CD4-positive, CD25-positive, alpha-beta regulatory T cell (primary cell): ENCODE measurements at regions not wholly inside any gene's neighbourhood (a gene's known extent, or its start where the extent isn't known, plus 50 kb on each side); places are given as distances from the start of the nearest gene placed in this dataset.

Source experiments
- ATAC-seq, 2 donors: fragments of 150-1000 bp; cut with Tn5 transposase; one replicate each; pipeline ENCODE4 v1.10.0; 2021; ENCODE audit warnings: low read depth in 2 of 2, moderate number of reproducible peaks in 2 of 2, moderate library complexity in 1 of 2
- DNase-seq, 3 donors: peaks; one replicate each; pipeline versions ENCODE4 v3.0.0 to v3.0.0-alpha.2; 2012 to 2022; ENCODE audit warnings: mixed read lengths in 1 of 3
- H3K27ac ChIP-seq: one replicate; pipeline ENCODE4 v1.7.0; 2013; ENCODE audit warnings: mild to moderate bottlenecking, low read length; ENCODE audit not compliant: insufficient read depth, poor library complexity, severe bottlenecking
- H3K27me3 ChIP-seq: one replicate; pipeline ENCODE4 v1.7.0; 2013; ENCODE audit warnings: low read length; ENCODE audit not compliant: control insufficient read depth, insufficient read depth
- H3K36me3 ChIP-seq: one replicate; pipeline ENCODE4 v1.7.0; 2013; ENCODE audit warnings: mild to moderate bottlenecking, low read length, moderate library complexity; ENCODE audit not compliant: control insufficient read depth, insufficient read depth
- H3K4me1 ChIP-seq: 2 replicates; pipeline ENCODE4 v1.7.0; 2013; ENCODE audit warnings: mild to moderate bottlenecking, low read length; ENCODE audit not compliant: insufficient read depth, control insufficient read depth, poor library complexity, severe bottlenecking
- H3K4me3 ChIP-seq: one replicate; pipeline ENCODE4 v1.7.0; 2013; ENCODE audit warnings: low read depth, mild to moderate bottlenecking, low read length, moderate library complexity
- H3K9me3 ChIP-seq, 2 experiments: 1 replicate in 1 of 2; 2 replicates in 1 of 2; pipeline ENCODE4 v1.7.0; 2013; ENCODE audit warnings: low read length in 2 of 2, mild to moderate bottlenecking in 1 of 2, moderate library complexity in 1 of 2; ENCODE audit not compliant: control insufficient read depth in 2 of 2
- H3K27ac Mint-ChIP-seq, 3 donors: one replicate each; pipeline ENCODE4 v1.8.0; 2020 to 2022; ENCODE audit warnings: mild to moderate bottlenecking in 3 of 3, mixed read lengths in 3 of 3, moderate library complexity in 2 of 3
- H3K27me3 Mint-ChIP-seq: one replicate; pipeline ENCODE4 v1.8.0; 2022; ENCODE audit warnings: mild to moderate bottlenecking, mixed read lengths
- H3K36me3 Mint-ChIP-seq: one replicate; pipeline ENCODE4 v1.8.0; 2020; ENCODE audit warnings: mixed read lengths
- H3K4me1 Mint-ChIP-seq, 4 donors: one replicate each; pipeline ENCODE4 v1.8.0; 2020 to 2022; ENCODE audit warnings: mixed read lengths in 4 of 4, mild to moderate bottlenecking in 1 of 4
- H3K4me3 Mint-ChIP-seq, 4 donors: one replicate each; pipeline ENCODE4 v1.8.0; 2020 to 2022; ENCODE audit warnings: mild to moderate bottlenecking in 4 of 4, mixed read lengths in 4 of 4, moderate library complexity in 3 of 4
- H3K9me3 Mint-ChIP-seq, 7 donors: one replicate each; pipeline ENCODE4 v1.8.0; 2020 to 2022; ENCODE audit warnings: mixed read lengths in 7 of 7, mild to moderate bottlenecking in 3 of 7, moderate library complexity in 2 of 7

- Mint-ChIP-seq H3K4me1 (no peaks in the 10 kb centered on the region), H3K4me3 (no peak overlapping the region), H3K36me3 (no peaks in the 10 kb centered on the region), H3K9me3 (peaks cover 0 to 2% (median 0%) of the 10 kb centered on the region in 7 donors), H3K27ac (no peak overlapping the region), H3K27me3 (peaks cover 9% of the 10 kb centered on the region)
- Histone ChIP-seq H3K9me3 (no peaks in the 10 kb centered on the region), H3K27me3 (no peaks in the 10 kb centered on the region), H3K36me3 (no peaks in the 10 kb centered on the region), H3K4me3 (no peak overlapping the region), H3K27ac (no peak overlapping the region), H3K4me1 (no peaks in the 10 kb centered on the region)
- DNase-seq = no peak
- ATAC-seq = no peak
Measured at GRCh38 chr12:98179151-98179550, 336.2 kb upstream of the TMPO start.

GRCh38 chr12:98180603-98181002, 334.8 kb upstream of the TMPO start:
- Mint-ChIP-seq H3K4me3 (no peak overlapping the region), H3K27ac (no peak overlapping the region), H3K4me1 (no peaks in the 10 kb centered on the region), H3K27me3 (peaks cover 9% of the 10 kb centered on the region), H3K36me3 (no peaks in the 10 kb centered on the region), H3K9me3 (peaks cover 0 to 2% (median 0%) of the 10 kb centered on the region in 7 donors)
- no peaks in the 10 kb centered on the region for H3K27me3 ChIP-seq
- no peak overlapping the region for H3K4me3 ChIP-seq
- ATAC-seq = no peak
- no peak overlapping the region for H3K27ac ChIP-seq
- no peaks in the 10 kb centered on the region for H3K36me3 ChIP-seq
- no peaks in the 10 kb centered on the region for H3K4me1 ChIP-seq
- no peak for DNase-seq
- no peaks in the 10 kb centered on the region for H3K9me3 ChIP-seq

- H3K27ac Mint-ChIP-seq = no peak overlapping the region
- no peaks in the 10 kb centered on the region for H3K4me1 Mint-ChIP-seq
- no peak overlapping the region for H3K4me3 Mint-ChIP-seq
- no peak for DNase-seq
- Histone ChIP-seq H3K4me3 (no peak overlapping the region), H3K4me1 (no peaks in the 10 kb centered on the region), H3K36me3 (no peaks in the 10 kb centered on the region), H3K27me3 (no peaks in the 10 kb centered on the region), H3K27ac (no peak overlapping the region), H3K9me3 (no peaks in the 10 kb centered on the region)
- no peak for ATAC-seq
- no peaks in the 10 kb centered on the region for H3K36me3 Mint-ChIP-seq
- H3K27me3 Mint-ChIP-seq = peaks cover 9% of the 10 kb centered on the region
- H3K9me3 Mint-ChIP-seq = peaks cover 0 to 4% (median 0%) of the 10 kb centered on the region in 7 donors
Measured at GRCh38 chr12:98182821-98183220, 332.6 kb upstream of the TMPO start.

- Mint-ChIP-seq H3K4me1 (no peaks in the 10 kb centered on the region), H3K36me3 (no peaks in the 10 kb centered on the region), H3K9me3 (peaks cover 0 to 4% (median 0%) of the 10 kb centered on the region in 7 donors), H3K4me3 (no peak overlapping the region), H3K27ac (no peak overlapping the region), H3K27me3 (peaks cover 4% of the 10 kb centered on the region)
- no peak for DNase-seq
- Histone ChIP-seq H3K27ac (no peak overlapping the region), H3K27me3 (no peaks in the 10 kb centered on the region), H3K4me3 (no peak overlapping the region), H3K36me3 (no peaks in the 10 kb centered on the region), H3K4me1 (no peaks in the 10 kb centered on the region), H3K9me3 (no peaks in the 10 kb centered on the region)
- ATAC-seq = no peak
Measured at GRCh38 chr12:98185606-98186005, 329.8 kb upstream of the TMPO start.

- Mint-ChIP-seq H3K9me3 (peaks cover 0 to 2% (median 0%) of the 10 kb centered on the region in 7 donors), H3K27ac (no peak overlapping the region), H3K4me3 (no peak overlapping the region), H3K36me3 (no peaks in the 10 kb centered on the region), H3K4me1 (no peaks in the 10 kb centered on the region), H3K27me3 (no peaks in the 10 kb centered on the region)
- Histone ChIP-seq H3K9me3 (no peaks in the 10 kb centered on the region), H3K4me3 (no peak overlapping the region), H3K27me3 (no peaks in the 10 kb centered on the region), H3K36me3 (no peaks in the 10 kb centered on the region), H3K4me1 (no peaks in the 10 kb centered on the region), H3K27ac (no peak overlapping the region)
- peak in 1 of 3 donors; percentile 2 for DNase-seq
- no peak for ATAC-seq
Measured at GRCh38 chr12:98188650-98189077, 326.7 kb upstream of the TMPO start.

- peaks cover 0 to 5% (median 3%) of the 10 kb centered on the region in 7 donors for H3K9me3 Mint-ChIP-seq
- Histone ChIP-seq H3K36me3 (no peaks in the 10 kb centered on the region), H3K9me3 (no peaks in the 10 kb centered on the region), H3K4me3 (no peak overlapping the region), H3K27ac (no peak overlapping the region), H3K4me1 (no peaks in the 10 kb centered on the region), H3K27me3 (no peaks in the 10 kb centered on the region)
- ATAC-seq (no peak), DNase-seq (no peak)
- H3K4me1 Mint-ChIP-seq = no peaks in the 10 kb centered on the region
- H3K4me3 Mint-ChIP-seq = no peak overlapping the region
- no peak overlapping the region for H3K27ac Mint-ChIP-seq
- no peaks in the 10 kb centered on the region for H3K27me3 Mint-ChIP-seq
- H3K36me3 Mint-ChIP-seq = no peaks in the 10 kb centered on the region
Measured at GRCh38 chr12:98194591-98194990, 320.8 kb upstream of the TMPO start.

- H3K9me3 ChIP-seq = no peaks in the 10 kb centered on the region
- no peaks in the 10 kb centered on the region for H3K36me3 ChIP-seq
- Mint-ChIP-seq H3K36me3 (no peaks in the 10 kb centered on the region), H3K4me1 (no peaks in the 10 kb centered on the region), H3K27ac (no peak overlapping the region), H3K4me3 (peak overlapping the region in 1 of 4 donors; percentile 55), H3K27me3 (no peaks in the 10 kb centered on the region), H3K9me3 (peaks cover 0 to 8% (median 4%) of the 10 kb centered on the region in 7 donors)
- ATAC-seq (no peak), DNase-seq (no peak)
- H3K4me1 ChIP-seq = no peaks in the 10 kb centered on the region
- peaks cover 2% of the 10 kb centered on the region for H3K27me3 ChIP-seq
- no peak overlapping the region for H3K4me3 ChIP-seq
- H3K27ac ChIP-seq = no peak overlapping the region
Measured at GRCh38 chr12:98198261-98198982, 317.0 kb upstream of the TMPO start.

- peaks cover 0 to 22% (median 3%) of the 10 kb centered on the region in 7 donors for H3K9me3 Mint-ChIP-seq
- no peaks in the 10 kb centered on the region for H3K27me3 ChIP-seq
- H3K27ac ChIP-seq = no peak overlapping the region
- no peak overlapping the region for H3K4me3 ChIP-seq
- H3K36me3 Mint-ChIP-seq = no peaks in the 10 kb centered on the region
- ATAC-seq (no peak), DNase-seq (no peak)
- no peaks in the 10 kb centered on the region for H3K9me3 ChIP-seq
- H3K27ac Mint-ChIP-seq = no peak overlapping the region
- no peaks in the 10 kb centered on the region for H3K4me1 Mint-ChIP-seq
- no peak overlapping the region for H3K4me3 Mint-ChIP-seq
- H3K36me3 ChIP-seq = no peaks in the 10 kb centered on the region
- no peaks in the 10 kb centered on the region for H3K4me1 ChIP-seq
- no peaks in the 10 kb centered on the region for H3K27me3 Mint-ChIP-seq
Measured at GRCh38 chr12:98208816-98209215, 306.6 kb upstream of the TMPO start.
